B cell (primary cell): ENCODE measurements at regions not wholly inside any gene's neighbourhood (a gene's known extent, or its start where the extent isn't known, plus 50 kb on each side); places are given as distances from the start of the nearest gene placed in this dataset.

Source experiments
- ATAC-seq: fragments of 200-7000 bp; cut with Tn5 transposase; one replicate; pipeline ENCODE4 v1.10.0; 2021; ENCODE audit warnings: low read depth, mild to moderate bottlenecking, moderate number of reproducible peaks, moderate library complexity
- CTCF ChIA-PET: fragments of 350-600 bp; sonication (Branson Sonifier 250); formaldehyde crosslinking; loops from one replicate; lab custom pipeline; 2021; ENCODE audit warnings: antibody characterized with exemption, inconsistent platforms; lab: Charles Lee
- POLR2A ChIA-PET: fragments of 350-600 bp; sonication (Branson Sonifier 250); formaldehyde crosslinking; loops from one replicate; lab custom pipeline; 2021; ENCODE audit warnings: antibody characterized with exemption; lab: Charles Lee
- DNase-seq: peaks from one replicate; pipeline ENCODE4 v3.0.0; 2013
- H2AFZ ChIP-seq: 2 replicates; pipeline ENCODE4 v1.6.1; 2012; ENCODE audit warnings: mild to moderate bottlenecking, low read depth, low read length; ENCODE audit not compliant: insufficient read depth, poor library complexity, severe bottlenecking
- H3K27ac ChIP-seq, 2 donors: 1 replicate in 1 of 2; 2 replicates in 1 of 2; pipeline ENCODE4 v1.5.1; 2012 to 2013; ENCODE audit warnings: low read length in 2 of 2, mild to moderate bottlenecking in 2 of 2, moderate library complexity in 1 of 2
- H3K27me3 ChIP-seq, 4 experiments: fragments of 200-600 bp in 1 of 4; sonication (generic) in 1 of 4; replicated peaks in 1 of 4; 1 replicate in 2 of 4; 2 replicates in 2 of 4; pipeline versions ENCODE4 v1.6.1 to v1.7.0; 2013 to 2016; ENCODE audit warnings: low read length in 3 of 4, mild to moderate bottlenecking in 2 of 4, mixed read lengths in 1 of 4, moderate library complexity in 1 of 4; ENCODE audit not compliant: insufficient read depth in 4 of 4, control insufficient read depth in 3 of 4; ENCODE audit errors: control extremely low read depth in 1 of 4
- H3K36me3 ChIP-seq, 2 experiments: replicated peaks in 1 of 2; 1 replicate in 1 of 2; 2 replicates in 1 of 2; pipeline versions ENCODE4 v1.6.1 to v1.7.1; 2013; ENCODE audit warnings: low read length in 1 of 2; ENCODE audit not compliant: insufficient read depth in 2 of 2, control insufficient read depth in 1 of 2; ENCODE audit errors: control extremely low read depth in 1 of 2, extremely low read depth in 1 of 2
- H3K4me1 ChIP-seq, 2 donors: fragments of 200-600 bp in 1 of 2; sonication (generic) in 1 of 2; 1 replicate in 1 of 2; 2 replicates in 1 of 2; pipeline versions ENCODE4 v1.5.1 to v1.6.1; 2013 to 2017; ENCODE audit warnings: low read length in 2 of 2; ENCODE audit not compliant: control insufficient read depth in 2 of 2, insufficient read depth in 2 of 2
- H3K4me2 ChIP-seq: replicated peaks from 2 replicates; pipeline ENCODE3; 2012; ENCODE audit warnings: mild to moderate bottlenecking, low read depth, low read length; ENCODE audit not compliant: poor library complexity, severe bottlenecking
- H3K4me3 ChIP-seq, 5 experiments: fragments of 200-600 bp in 1 of 5; sonication (generic) in 1 of 5; 1 replicate in 3 of 5; 2 replicates in 2 of 5; pipeline versions ENCODE4 v1.5.1 to v1.7.0; 2011 to 2016; ENCODE audit warnings: low read length in 4 of 5, mild to moderate bottlenecking in 4 of 5, low read depth in 2 of 5, control low read depth in 1 of 5, moderate library complexity in 1 of 5; ENCODE audit not compliant: insufficient read depth in 1 of 5; ENCODE audit errors: control extremely low read depth in 1 of 5, extremely low read depth in 1 of 5
- H3K79me2 ChIP-seq: fragments of 200-600 bp; sonication (generic); one replicate; pipeline ENCODE4 v1.6.0; 2016; ENCODE audit warnings: low read length; ENCODE audit not compliant: control insufficient read depth, insufficient read depth
- H3K9ac ChIP-seq: fragments of 200-600 bp; sonication (generic); 2 replicates; pipeline ENCODE4 v1.6.1; 2017; ENCODE audit warnings: mild to moderate bottlenecking, low read length, moderate library complexity
- H3K9me3 ChIP-seq, 3 donors: one replicate each; pipeline versions ENCODE4 v1.6.1 to v1.7.1; 2013; ENCODE audit warnings: low read length in 2 of 3; ENCODE audit not compliant: control insufficient read depth in 2 of 3, insufficient read depth in 1 of 3; ENCODE audit errors: control extremely low read depth in 1 of 3
- H4K20me1 ChIP-seq: 2 replicates; pipeline ENCODE4 v1.6.0; 2012; ENCODE audit warnings: mild to moderate bottlenecking, low read length; ENCODE audit not compliant: insufficient read depth, control insufficient read depth, poor library complexity, severe bottlenecking
- H3K27ac Mint-ChIP-seq: one replicate; pipeline ENCODE4 v1.8.0; 2021; ENCODE audit warnings: mixed read lengths
- H3K27me3 Mint-ChIP-seq: one replicate; pipeline ENCODE4 v1.8.0; 2021; ENCODE audit warnings: mixed read lengths
- H3K4me1 Mint-ChIP-seq: one replicate; pipeline ENCODE4 v1.8.0; 2021; ENCODE audit warnings: mixed read lengths
- H3K4me3 Mint-ChIP-seq: one replicate; pipeline ENCODE4 v1.8.0; 2021; ENCODE audit warnings: mixed read lengths
- H3K9me3 Mint-ChIP-seq: one replicate; pipeline ENCODE4 v1.8.0; 2022; ENCODE audit warnings: mixed read lengths; ENCODE audit not compliant: insufficient read depth
- EZH2 ChIP-seq: IDR thresholded peaks from 2 replicates; pipeline ENCODE4 v1.6.1; 2012; ENCODE audit warnings: borderline replicate concordance, low read depth, mild to moderate bottlenecking, moderate library complexity, low read length; ENCODE audit not compliant: insufficient read depth, poor library complexity, severe bottlenecking
- WGBS: methylation state at CpG from one replicate; pipeline ENCODE4 v1.1.5; 2013; ENCODE audit warnings: missing lambda C conversion rate; ENCODE audit not compliant: insufficient coverage; 5-methylcytosine and 5-hydroxymethylcytosine counted together
- intact Hi-C: fragments of 100-400 bp; cut with micrococcal nuclease; formaldehyde crosslinking; loops from one replicate; pipeline ENCODE4 v1.10.0; 2022
- TF ChIP-seq, protein P1 (sequence below): fragments of 200-600 bp; IDR thresholded peaks from one replicate; pipeline ENCODE4 v1.8.0; 2022; ENCODE audit warnings: antibody characterized with exemption, mild to moderate bottlenecking

DNA sequence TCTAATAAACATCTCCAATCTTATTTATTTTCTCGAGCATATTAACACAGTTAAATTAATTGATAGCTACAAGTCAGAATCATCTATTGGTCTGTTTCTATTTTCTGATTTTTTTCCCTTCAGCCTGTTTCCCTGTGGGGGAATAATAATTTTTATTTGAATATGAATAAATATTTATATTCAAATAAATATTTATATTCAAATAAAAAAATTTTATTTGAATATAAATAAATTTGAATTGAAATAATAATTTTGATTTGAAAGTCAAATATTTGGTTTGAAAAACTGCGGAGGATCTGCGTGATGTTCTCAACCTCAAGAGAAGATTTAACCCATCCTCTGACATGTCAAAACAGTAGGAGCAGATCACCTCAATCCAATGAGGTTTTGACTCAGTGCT, 380.1 kb upstream of the MEIS2 start:
- no peaks in the 10 kb centered on the region for H3K79me2 ChIP-seq
- peaks cover 0 to 7% (median 0%) of the 10 kb centered on the region in 3 donors for H3K9me3 ChIP-seq
- no peaks in the 10 kb centered on the region for H4K20me1 ChIP-seq
- Mint-ChIP-seq H3K4me1 (no peaks in the 10 kb centered on the region), H3K27me3 (no peaks in the 10 kb centered on the region), H3K9me3 (no peaks in the 10 kb centered on the region), H3K27ac (no peak overlapping the region), H3K4me3 (no peak overlapping the region)
- DNase-seq (no peak), ATAC-seq (no peak)
- no peaks in the 10 kb centered on the region for H3K4me1 ChIP-seq
- POLR2A ChIA-PET: no interaction called here
- no peak overlapping the region for H3K9ac ChIP-seq
- no peaks in the 10 kb centered on the region for H3K27me3 ChIP-seq
- intact Hi-C loops: no loop called here
- no peak overlapping the region for H3K4me2 ChIP-seq
- no peaks in the 10 kb centered on the region for H3K36me3 ChIP-seq
- no peak overlapping the region for H3K4me3 ChIP-seq
- H2AFZ ChIP-seq: no peak overlapping the region
- no CpG with 5 or more reads among the region's 3 CpGs for WGBS
- CTCF ChIA-PET: no interaction called here
- H3K27ac ChIP-seq: no peak overlapping the region
- no peak for TF ChIP-seq EZH2
- TF ChIP-seq, protein P1, sequence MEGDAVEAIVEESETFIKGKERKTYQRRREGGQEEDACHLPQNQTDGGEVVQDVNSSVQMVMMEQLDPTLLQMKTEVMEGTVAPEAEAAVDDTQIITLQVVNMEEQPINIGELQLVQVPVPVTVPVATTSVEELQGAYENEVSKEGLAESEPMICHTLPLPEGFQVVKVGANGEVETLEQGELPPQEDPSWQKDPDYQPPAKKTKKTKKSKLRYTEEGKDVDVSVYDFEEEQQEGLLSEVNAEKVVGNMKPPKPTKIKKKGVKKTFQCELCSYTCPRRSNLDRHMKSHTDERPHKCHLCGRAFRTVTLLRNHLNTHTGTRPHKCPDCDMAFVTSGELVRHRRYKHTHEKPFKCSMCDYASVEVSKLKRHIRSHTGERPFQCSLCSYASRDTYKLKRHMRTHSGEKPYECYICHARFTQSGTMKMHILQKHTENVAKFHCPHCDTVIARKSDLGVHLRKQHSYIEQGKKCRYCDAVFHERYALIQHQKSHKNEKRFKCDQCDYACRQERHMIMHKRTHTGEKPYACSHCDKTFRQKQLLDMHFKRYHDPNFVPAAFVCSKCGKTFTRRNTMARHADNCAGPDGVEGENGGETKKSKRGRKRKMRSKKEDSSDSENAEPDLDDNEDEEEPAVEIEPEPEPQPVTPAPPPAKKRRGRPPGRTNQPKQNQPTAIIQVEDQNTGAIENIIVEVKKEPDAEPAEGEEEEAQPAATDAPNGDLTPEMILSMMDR: no peak

DNA sequence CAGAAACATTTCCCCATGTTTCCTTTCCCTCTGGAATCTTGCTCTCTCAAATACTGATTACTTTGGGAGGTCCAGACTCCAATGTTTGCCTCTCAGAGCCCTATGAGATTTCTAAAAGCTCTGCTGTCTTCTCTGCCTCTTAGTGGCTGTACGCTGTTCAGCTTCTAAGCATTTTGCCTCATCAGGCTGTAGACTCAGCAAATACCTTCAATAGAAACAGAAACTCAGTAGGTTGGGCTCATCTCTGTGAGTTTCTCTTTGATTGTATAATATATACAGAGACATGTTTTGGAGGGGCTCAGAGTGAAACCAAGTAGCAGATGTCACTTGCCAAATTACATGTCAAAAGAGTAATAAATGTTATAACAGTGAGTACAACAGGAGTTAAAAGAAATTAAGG, 380.8 kb upstream of the MEIS2 start:
- H3K27me3 Mint-ChIP-seq: no peaks in the 10 kb centered on the region
- Histone ChIP-seq H3K27me3 (no peaks in the 10 kb centered on the region), H2AFZ (no peak overlapping the region), H3K4me2 (no peak overlapping the region), H3K9me3 (peaks cover 0 to 7% (median 0%) of the 10 kb centered on the region in 3 donors), H3K27ac (no peak overlapping the region), H3K36me3 (no peaks in the 10 kb centered on the region), H3K4me3 (no peak overlapping the region), H3K4me1 (no peaks in the 10 kb centered on the region), H3K9ac (no peak overlapping the region), H4K20me1 (no peaks in the 10 kb centered on the region), H3K79me2 (no peaks in the 10 kb centered on the region)
- WGBS: no CpG with 5 or more reads among the region's 1 CpG
- no peak overlapping the region for H3K27ac Mint-ChIP-seq
- ChIA-PET CTCF (no interaction called here), POLR2A (no interaction called here)
- H3K4me1 Mint-ChIP-seq: no peaks in the 10 kb centered on the region
- no peaks in the 10 kb centered on the region for H3K9me3 Mint-ChIP-seq
- no peak for DNase-seq
- intact Hi-C loops: no loop called here
- no peak for ATAC-seq
- TF ChIP-seq, protein P1: no peak
- no peak overlapping the region for H3K4me3 Mint-ChIP-seq
